ENCODE measurements at regions not wholly inside any gene's neighbourhood (a gene's known extent, or its start where the extent isn't known, plus 50 kb on each side); places are given as distances from the start of the nearest gene placed in this dataset.
A peak's percentile ranks its signal among the peaks of the same experiment; 100 is the strongest.

GRCh38 chr2:234426616-234427015 is 70.3 kb downstream of the ARL4C start:
- Mint-ChIP-seq H3K27me3 (ENCODE audit: low read depth in 3 of 3) (peaks cover 0 to 5% (median 1%) of the 10 kb centered on the region in 3 donors), H3K27ac (peak overlapping the region; percentile 92 to 98 (median 95)), H3K4me1 (peaks cover 59% of the 10 kb centered on the region), H3K9me3 (peaks cover 0 to 7% (median 0%) of the 10 kb centered on the region in 7 donors), H3K36me3 (peaks cover 2% of the 10 kb centered on the region in 2 donors), H3K4me3 (peak overlapping the region; percentile 56 to 69)
- WGBS (ENCODE audit: insufficient coverage): 0% methylated on average over 1 of the region's 4 CpGs
- H2AFZ ChIP-seq (ENCODE audit: insufficient read depth, low read depth, low read length, poor library complexity, severe bottlenecking): peak overlapping the region; percentile 52
- H3K36me3 ChIP-seq (replicated peaks in 1 of 2; ENCODE audit: control insufficient read depth in 1 of 2, insufficient read depth in 2 of 2, low read length in 2 of 2): no peaks in the 10 kb centered on the region
- no peaks in the 10 kb centered on the region for H3K27me3 ChIP-seq (ENCODE audit: control insufficient read depth in 2 of 2, insufficient read depth in 2 of 2, low read length in 2 of 2)
- no peaks in the 10 kb centered on the region for H4K20me1 ChIP-seq (ENCODE audit: insufficient read depth, low read length)
- TF ChIP-seq CTCF (IDR thresholded peaks at IDR 0.05): no peak
- DNase-seq: peak; percentile 42 to 72 (median 60)
- intact Hi-C loops (cut with micrococcal nuclease): loop anchor here (5.0 to 10.0 kb wide), 4 partner anchors 66 to 134 kb away; partner anchors contain the start of gene ARL4C (in 1 of the 2)
- H3K27ac ChIP-seq (ENCODE audit: low read depth in 1 of 2, low read length in 2 of 2): peak overlapping the region; percentile 91 to 92
- H3K9ac ChIP-seq (ENCODE audit: insufficient read depth, low read length, poor library complexity, severe bottlenecking): peak overlapping the region; percentile 39
- H3K4me2 ChIP-seq (replicated peaks; ENCODE audit: extremely low read depth, low read length, poor library complexity, severe bottlenecking): peak overlapping the region; percentile 41
- peaks cover 55 to 64% of the 10 kb centered on the region in 2 donors for H3K4me1 ChIP-seq (ENCODE audit: control insufficient read depth in 1 of 2, insufficient read depth in 2 of 2, low read length in 2 of 2)
- no peaks in the 10 kb centered on the region for H3K9me3 ChIP-seq (replicated peaks in 1 of 2; ENCODE audit: control insufficient read depth in 1 of 2, insufficient read depth in 1 of 2, low read length in 2 of 2)
- H3K79me2 ChIP-seq (ENCODE audit: insufficient read depth, low read length): no peaks in the 10 kb centered on the region
- H3K4me3 ChIP-seq (replicated peaks in 1 of 3; ENCODE audit: low read depth in 2 of 3, low read length in 3 of 3): peak overlapping the region in 1 of 3 experiments; percentile 14

- Histone ChIP-seq H3K9ac (ENCODE audit: insufficient read depth, low read length, poor library complexity, severe bottlenecking) (peak overlapping the region; percentile 39), H2AFZ (ENCODE audit: insufficient read depth, low read depth, low read length, poor library complexity, severe bottlenecking) (peak overlapping the region; percentile 52), H3K4me3 (replicated peaks in 1 of 3; ENCODE audit: low read depth in 2 of 3, low read length in 3 of 3) (peak overlapping the region in 1 of 3 experiments; percentile 25), H3K79me2 (ENCODE audit: insufficient read depth, low read length) (no peaks in the 10 kb centered on the region), H3K9me3 (replicated peaks in 1 of 2; ENCODE audit: control insufficient read depth in 1 of 2, insufficient read depth in 1 of 2, low read length in 2 of 2) (no peaks in the 10 kb centered on the region), H3K4me2 (replicated peaks; ENCODE audit: extremely low read depth, low read length, poor library complexity, severe bottlenecking) (peak overlapping the region; percentile 41), H3K36me3 (replicated peaks in 1 of 2; ENCODE audit: control insufficient read depth in 1 of 2, insufficient read depth in 2 of 2, low read length in 2 of 2) (no peaks in the 10 kb centered on the region), H3K27ac (ENCODE audit: low read depth in 1 of 2, low read length in 2 of 2) (peak overlapping the region; percentile 91 to 92), H3K4me1 (ENCODE audit: control insufficient read depth in 1 of 2, insufficient read depth in 2 of 2, low read length in 2 of 2) (peaks cover 62 to 71% of the 10 kb centered on the region in 2 donors), H4K20me1 (ENCODE audit: insufficient read depth, low read length) (no peaks in the 10 kb centered on the region), H3K27me3 (ENCODE audit: control insufficient read depth in 2 of 2, insufficient read depth in 2 of 2, low read length in 2 of 2) (no peaks in the 10 kb centered on the region)
- peaks cover 0 to 5% (median 1%) of the 10 kb centered on the region in 3 donors for H3K27me3 Mint-ChIP-seq (ENCODE audit: low read depth in 3 of 3)
- peaks cover 64% of the 10 kb centered on the region for H3K4me1 Mint-ChIP-seq
- DNase-seq: peak; percentile 61 to 73 (median 72)
- no CpG with 5 or more reads among the region's 8 CpGs for WGBS (ENCODE audit: insufficient coverage)
- intact Hi-C loops (cut with micrococcal nuclease): loop anchor here (5.0 to 10.0 kb wide), 4 partner anchors 66 to 134 kb away; partner anchors contain the start of gene ARL4C (in 1 of the 2)
- H3K27ac Mint-ChIP-seq: peak overlapping the region; percentile 92 to 98 (median 95)
- TF ChIP-seq CTCF (IDR thresholded peaks at IDR 0.05): no peak
- peaks cover 2% of the 10 kb centered on the region in 2 donors for H3K36me3 Mint-ChIP-seq
- peaks cover 0 to 4% (median 0%) of the 10 kb centered on the region in 7 donors for H3K9me3 Mint-ChIP-seq
- peak overlapping the region; percentile 12 to 59 for H3K4me3 Mint-ChIP-seq
Observed at GRCh38 chr2:234425639-234426603, 71.0 kb downstream of the ARL4C start.
